ENCODE measurements at regions not wholly inside any gene's neighbourhood (a gene's known extent, or its start where the extent isn't known, plus 50 kb on each side); places are given as distances from the start of the nearest gene placed in this dataset.

DNA sequence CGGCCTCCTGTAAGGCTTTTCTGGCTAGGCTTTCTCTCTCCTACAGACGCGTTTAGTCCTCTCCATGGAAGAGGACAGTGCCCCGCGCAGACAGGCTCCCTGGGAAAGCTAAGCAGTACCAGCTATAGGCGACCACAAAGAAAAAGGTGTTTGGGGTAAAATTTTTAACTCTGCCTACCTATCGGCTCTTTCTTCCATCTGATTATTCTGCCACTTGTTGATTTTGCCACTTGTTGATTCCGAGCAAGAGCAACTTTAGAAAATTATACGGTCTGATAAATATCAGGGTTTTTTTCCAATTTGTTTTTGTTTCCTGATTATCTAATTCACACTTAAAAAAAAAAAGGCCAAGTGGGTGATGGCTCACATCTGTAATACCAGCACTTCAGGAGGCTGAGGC lies 1600.5 kb upstream of the TENM3 start:
- Histone ChIP-seq H3K27ac (ENCODE audit: low read depth in 1 of 2, low read length in 1 of 2) (no peak overlapping the region), H3K9ac (ENCODE audit: insufficient read depth in 1 of 2, low read length in 2 of 2) (no peak overlapping the region)
- 86 to 94% methylated on average over 9 of the region's 9 CpGs for WGBS, 2 donors

DNA sequence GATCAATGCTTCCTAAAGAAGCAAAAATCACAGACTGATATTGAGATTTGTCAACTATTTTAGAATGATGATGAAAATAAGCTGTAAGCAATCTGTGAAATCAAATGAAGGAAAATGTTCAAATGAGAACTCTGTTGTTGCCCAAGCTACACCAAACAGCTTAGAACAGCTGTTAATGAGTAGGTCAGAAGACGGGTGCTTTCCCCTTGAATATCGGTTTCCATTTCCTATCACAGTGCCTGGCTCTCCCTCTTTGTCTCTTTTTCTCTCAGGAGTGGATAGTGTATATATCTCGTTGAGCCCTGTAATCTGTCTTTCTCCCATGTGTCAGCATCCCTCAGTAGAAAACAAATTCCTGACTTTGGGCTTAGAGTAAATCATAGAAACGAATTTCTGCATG lies 1592.9 kb upstream of the TENM3 start:
- Histone ChIP-seq H3K27me3 (ENCODE audit: control insufficient read depth in 3 of 3, insufficient read depth in 3 of 3, low read length in 2 of 3) (no peaks in the 10 kb centered on the region), H3K9ac (ENCODE audit: insufficient read depth in 1 of 2, low read length in 2 of 2) (no peak overlapping the region), H3K27ac (ENCODE audit: low read depth in 1 of 2, low read length in 1 of 2) (no peak overlapping the region), H3K4me1 (ENCODE audit: control insufficient read depth in 5 of 5, insufficient read depth in 5 of 5, low read length in 5 of 5) (no peaks in the 10 kb centered on the region), H3K4me3 (no peak overlapping the region), H3K9me3 (ENCODE audit: control insufficient read depth in 4 of 4, insufficient read depth in 3 of 4, low read length in 3 of 4) (no peaks in the 10 kb centered on the region), H3K36me3 (ENCODE audit: control insufficient read depth in 4 of 4, insufficient read depth in 4 of 4, low read length in 4 of 4) (no peaks in the 10 kb centered on the region)
- DNase-seq (no peak), ATAC-seq (ENCODE audit: insufficient read depth, low FRiP score) (no peak)
- TF ChIP-seq, protein P1, sequence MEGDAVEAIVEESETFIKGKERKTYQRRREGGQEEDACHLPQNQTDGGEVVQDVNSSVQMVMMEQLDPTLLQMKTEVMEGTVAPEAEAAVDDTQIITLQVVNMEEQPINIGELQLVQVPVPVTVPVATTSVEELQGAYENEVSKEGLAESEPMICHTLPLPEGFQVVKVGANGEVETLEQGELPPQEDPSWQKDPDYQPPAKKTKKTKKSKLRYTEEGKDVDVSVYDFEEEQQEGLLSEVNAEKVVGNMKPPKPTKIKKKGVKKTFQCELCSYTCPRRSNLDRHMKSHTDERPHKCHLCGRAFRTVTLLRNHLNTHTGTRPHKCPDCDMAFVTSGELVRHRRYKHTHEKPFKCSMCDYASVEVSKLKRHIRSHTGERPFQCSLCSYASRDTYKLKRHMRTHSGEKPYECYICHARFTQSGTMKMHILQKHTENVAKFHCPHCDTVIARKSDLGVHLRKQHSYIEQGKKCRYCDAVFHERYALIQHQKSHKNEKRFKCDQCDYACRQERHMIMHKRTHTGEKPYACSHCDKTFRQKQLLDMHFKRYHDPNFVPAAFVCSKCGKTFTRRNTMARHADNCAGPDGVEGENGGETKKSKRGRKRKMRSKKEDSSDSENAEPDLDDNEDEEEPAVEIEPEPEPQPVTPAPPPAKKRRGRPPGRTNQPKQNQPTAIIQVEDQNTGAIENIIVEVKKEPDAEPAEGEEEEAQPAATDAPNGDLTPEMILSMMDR (IDR thresholded peaks at IDR 0.05; ENCODE audit: control extremely low read depth, extremely low read depth): no peak
- 63 to 69% methylated on average over 4 of the region's 4 CpGs for WGBS, 2 donors

More for the DNA sequence above, 1600.5 kb upstream of the TENM3 start:
- Histone ChIP-seq H3K27me3 (ENCODE audit: control insufficient read depth in 3 of 3, insufficient read depth in 3 of 3, low read length in 2 of 3) (no peaks in the 10 kb centered on the region), H3K9me3 (ENCODE audit: control insufficient read depth in 4 of 4, insufficient read depth in 3 of 4, low read length in 3 of 4) (no peaks in the 10 kb centered on the region), H3K4me3 (no peak overlapping the region), H3K36me3 (ENCODE audit: control insufficient read depth in 4 of 4, insufficient read depth in 4 of 4, low read length in 4 of 4) (no peaks in the 10 kb centered on the region), H3K4me1 (ENCODE audit: control insufficient read depth in 5 of 5, insufficient read depth in 5 of 5, low read length in 5 of 5) (no peaks in the 10 kb centered on the region)
- no peak for DNase-seq
- TF ChIP-seq, protein P1 (IDR thresholded peaks at IDR 0.05; ENCODE audit: control extremely low read depth, extremely low read depth): no peak
- no peak for ATAC-seq (ENCODE audit: insufficient read depth, low FRiP score)

DNA sequence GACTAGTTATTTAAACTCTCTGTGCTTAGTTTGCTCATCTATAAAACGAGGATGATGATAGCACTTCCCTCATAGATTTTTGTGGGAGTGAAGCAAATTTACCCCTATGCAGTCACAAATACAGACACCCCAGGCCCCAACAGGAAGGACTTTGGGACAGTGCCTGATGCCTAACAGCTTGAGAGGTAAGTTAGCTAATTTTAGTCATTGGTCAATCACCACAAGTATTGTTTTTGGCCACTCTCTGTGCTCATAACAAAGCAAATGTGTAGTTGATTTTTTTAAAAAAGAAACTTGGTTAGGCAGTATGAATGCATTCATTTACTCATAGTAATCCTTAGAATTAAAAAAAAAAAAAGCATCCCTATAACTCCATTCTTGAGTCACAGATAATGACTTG lies 1590.7 kb upstream of the TENM3 start:
- peaks cover 0 to 2% (median 0%) of the 10 kb centered on the region in 5 donors for H3K4me1 ChIP-seq (ENCODE audit: control insufficient read depth in 5 of 5, insufficient read depth in 5 of 5, low read length in 5 of 5)
- DNase-seq (no peak), ATAC-seq (ENCODE audit: insufficient read depth, low FRiP score) (no peak)
- 63 to 65% methylated on average over 1 of the region's 1 CpG for WGBS, 2 donors
- H3K27ac ChIP-seq (ENCODE audit: low read depth in 1 of 2, low read length in 1 of 2): no peak overlapping the region
- no peak overlapping the region for H3K4me3 ChIP-seq
- H3K36me3 ChIP-seq (ENCODE audit: control insufficient read depth in 4 of 4, insufficient read depth in 4 of 4, low read length in 4 of 4): no peaks in the 10 kb centered on the region
- no peaks in the 10 kb centered on the region for H3K27me3 ChIP-seq (ENCODE audit: control insufficient read depth in 3 of 3, insufficient read depth in 3 of 3, low read length in 2 of 3)
- H3K9ac ChIP-seq (ENCODE audit: insufficient read depth in 1 of 2, low read length in 2 of 2): no peak overlapping the region
- TF ChIP-seq, protein P1 (IDR thresholded peaks at IDR 0.05; ENCODE audit: control extremely low read depth, extremely low read depth): no peak
- H3K9me3 ChIP-seq (ENCODE audit: control insufficient read depth in 4 of 4, insufficient read depth in 3 of 4, low read length in 3 of 4): no peaks in the 10 kb centered on the region

DNA sequence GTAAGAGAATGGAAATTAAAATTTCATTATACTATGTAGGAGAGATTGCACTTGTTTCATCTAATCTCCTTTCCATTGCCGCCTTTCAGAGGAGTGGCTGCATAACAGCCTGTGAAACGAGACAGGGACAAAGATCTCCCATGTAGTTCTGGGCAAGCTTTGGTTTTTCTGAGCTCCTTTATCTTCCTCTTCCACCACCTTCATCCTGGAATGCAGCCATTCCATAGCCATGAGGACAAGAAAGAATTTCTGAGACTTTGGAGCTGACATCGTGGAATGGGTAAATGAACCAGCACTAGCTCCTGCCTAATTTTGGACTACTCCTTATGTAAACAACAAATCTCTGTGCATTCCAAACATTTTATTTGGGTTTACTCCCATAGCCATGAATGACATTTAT lies 1587.3 kb upstream of the TENM3 start:
- H3K36me3 ChIP-seq (ENCODE audit: control insufficient read depth in 4 of 4, insufficient read depth in 4 of 4, low read length in 4 of 4): no peaks in the 10 kb centered on the region
- H3K27me3 ChIP-seq (ENCODE audit: control insufficient read depth in 3 of 3, insufficient read depth in 3 of 3, low read length in 2 of 3): no peaks in the 10 kb centered on the region
- H3K4me3 ChIP-seq: no peak overlapping the region
- TF ChIP-seq, protein P1 (IDR thresholded peaks at IDR 0.05; ENCODE audit: control extremely low read depth, extremely low read depth): no peak
- ATAC-seq (ENCODE audit: insufficient read depth, low FRiP score) (no peak), DNase-seq (no peak)
- H3K9me3 ChIP-seq (ENCODE audit: control insufficient read depth in 4 of 4, insufficient read depth in 3 of 4, low read length in 3 of 4): no peaks in the 10 kb centered on the region
- no peak overlapping the region for H3K9ac ChIP-seq (ENCODE audit: insufficient read depth in 1 of 2, low read length in 2 of 2)
- peaks cover 0 to 2% (median 0%) of the 10 kb centered on the region in 5 donors for H3K4me1 ChIP-seq (ENCODE audit: control insufficient read depth in 5 of 5, insufficient read depth in 5 of 5, low read length in 5 of 5)
- 58 to 72% methylated on average over 3 of the region's 3 CpGs for WGBS, 2 donors
- no peak overlapping the region for H3K27ac ChIP-seq (ENCODE audit: low read depth in 1 of 2, low read length in 1 of 2)
